ENCODE measurements at regions not wholly inside any gene's neighbourhood (a gene's known extent, or its start where the extent isn't known, plus 50 kb on each side); places are given as distances from the start of the nearest gene placed in this dataset.
"Not testable (repeated sequence)": the region's sequence is repeated elsewhere in the genome, so short reads cannot be mapped to it uniquely, and the experiment has no call there.

- H3K27ac ChIP-seq (ENCODE audit: low read depth, low read length) = no peak overlapping the region
- DNase-seq = no peak
- no peaks in the 10 kb centered on the region for H3K9me3 Mint-ChIP-seq
- 93 to 100% methylated on average over 6 to 11 of the region's 11 CpGs for WGBS, 2 experiments (ENCODE audit: insufficient coverage in 1 of 2, insufficient read length in 1 of 2)
- no peaks in the 10 kb centered on the region for H3K4me1 Mint-ChIP-seq
- no peaks in the 10 kb centered on the region for H3K9me3 ChIP-seq (ENCODE audit: control insufficient read depth, low read length)
- no peak overlapping the region for H3K4me3 ChIP-seq (ENCODE audit: low read length)
- H3K27me3 Mint-ChIP-seq (ENCODE audit: insufficient read depth) = no peaks in the 10 kb centered on the region
- no peaks in the 10 kb centered on the region for H3K27me3 ChIP-seq (ENCODE audit: control insufficient read depth, insufficient read depth, low read length, poor library complexity, severe bottlenecking)
- no peaks in the 10 kb centered on the region for H3K36me3 ChIP-seq (ENCODE audit: control insufficient read depth, insufficient read depth, low read length)
- H3K4me3 Mint-ChIP-seq = no peak overlapping the region
- H3K27ac Mint-ChIP-seq = no peak overlapping the region
- TF ChIP-seq CTCF (conservative IDR thresholded peaks at IDR 0.05) = no peak
- H3K4me1 ChIP-seq (ENCODE audit: control insufficient read depth, insufficient read depth, low read length) = no peaks in the 10 kb centered on the region
- H3K9ac ChIP-seq (ENCODE audit: extremely low read depth, low read length, poor library complexity, severe bottlenecking) = no peak overlapping the region
- no peaks in the 10 kb centered on the region for H3K36me3 Mint-ChIP-seq (ENCODE audit: low read depth)
These were observed 66.4 kb upstream of the ATP2C1 start for GRCh38 chr3:130827486-130827885.

- H3K4me3 ChIP-seq (ENCODE audit: low read length) = no peak overlapping the region
- no peaks in the 10 kb centered on the region for H3K36me3 ChIP-seq (ENCODE audit: control insufficient read depth, insufficient read depth, low read length)
- H3K27me3 ChIP-seq (ENCODE audit: control insufficient read depth, insufficient read depth, low read length, poor library complexity, severe bottlenecking) = no peaks in the 10 kb centered on the region
- no peaks in the 10 kb centered on the region for H3K9me3 ChIP-seq (ENCODE audit: control insufficient read depth, low read length)
- DNase-seq = no peak
- TF ChIP-seq CTCF (conservative IDR thresholded peaks at IDR 0.05) = no peak
- Mint-ChIP-seq H3K9me3 (no peaks in the 10 kb centered on the region), H3K27me3 (ENCODE audit: insufficient read depth) (no peaks in the 10 kb centered on the region), H3K4me1 (no peaks in the 10 kb centered on the region), H3K27ac (no peak overlapping the region), H3K36me3 (ENCODE audit: low read depth) (no peaks in the 10 kb centered on the region), H3K4me3 (no peak overlapping the region)
- H3K9ac ChIP-seq (ENCODE audit: extremely low read depth, low read length, poor library complexity, severe bottlenecking) = no peak overlapping the region
- no peak overlapping the region for H3K27ac ChIP-seq (ENCODE audit: low read depth, low read length)
- H3K4me1 ChIP-seq (ENCODE audit: control insufficient read depth, insufficient read depth, low read length) = no peaks in the 10 kb centered on the region
- 78 to 92% methylated on average over 5 to 10 of the region's 10 CpGs for WGBS, 2 experiments (ENCODE audit: insufficient coverage in 1 of 2, insufficient read length in 1 of 2)
These were observed 64.6 kb upstream of the ATP2C1 start for GRCh38 chr3:130828948-130829947.

GRCh38 chr3:130831719-130832400 is 62.0 kb upstream of the ATP2C1 start:
- Histone ChIP-seq H3K36me3 (ENCODE audit: control insufficient read depth, insufficient read depth, low read length) (no peaks in the 10 kb centered on the region), H3K27me3 (ENCODE audit: control insufficient read depth, insufficient read depth, low read length, poor library complexity, severe bottlenecking) (no peaks in the 10 kb centered on the region), H3K9me3 (ENCODE audit: control insufficient read depth, low read length) (no peaks in the 10 kb centered on the region), H3K4me1 (ENCODE audit: control insufficient read depth, insufficient read depth, low read length) (no peaks in the 10 kb centered on the region), H3K27ac (ENCODE audit: low read depth, low read length) (no peak overlapping the region), H3K9ac (ENCODE audit: extremely low read depth, low read length, poor library complexity, severe bottlenecking) (no peak overlapping the region), H3K4me3 (ENCODE audit: low read length) (no peak overlapping the region)
- Mint-ChIP-seq H3K4me1 (no peaks in the 10 kb centered on the region), H3K9me3 (no peaks in the 10 kb centered on the region), H3K36me3 (ENCODE audit: low read depth) (no peaks in the 10 kb centered on the region), H3K27ac (no peak overlapping the region), H3K4me3 (no peak overlapping the region), H3K27me3 (ENCODE audit: insufficient read depth) (no peaks in the 10 kb centered on the region)
- no peak for DNase-seq
- no peak for TF ChIP-seq CTCF (conservative IDR thresholded peaks at IDR 0.05)
- 66 to 72% methylated on average over 10 of the region's 10 CpGs for WGBS, 2 experiments (ENCODE audit: insufficient coverage in 1 of 2, insufficient read length in 1 of 2)

- not testable (repeated sequence) for H3K4me3 ChIP-seq (ENCODE audit: low read length); H3K27ac ChIP-seq (ENCODE audit: low read depth, low read length); H3K9me3 ChIP-seq (ENCODE audit: control insufficient read depth, low read length); H3K9ac ChIP-seq (ENCODE audit: extremely low read depth, low read length, poor library complexity, severe bottlenecking); H3K4me1 Mint-ChIP-seq; H3K27me3 Mint-ChIP-seq (ENCODE audit: insufficient read depth); DNase-seq; H3K27ac Mint-ChIP-seq; H3K9me3 Mint-ChIP-seq; H3K27me3 ChIP-seq (ENCODE audit: control insufficient read depth, insufficient read depth, low read length, poor library complexity, severe bottlenecking); H3K36me3 ChIP-seq (ENCODE audit: control insufficient read depth, insufficient read depth, low read length); H3K36me3 Mint-ChIP-seq (ENCODE audit: low read depth); H3K4me1 ChIP-seq (ENCODE audit: control insufficient read depth, insufficient read depth, low read length); H3K4me3 Mint-ChIP-seq
- WGBS, 2 experiments (ENCODE audit: insufficient coverage in 1 of 2, insufficient read length in 1 of 2) = 62 to 70% methylated on average over 2 to 5 of the region's 9 CpGs
These were observed 61.5 kb upstream of the ATP2C1 start for GRCh38 chr3:130832401-130832746.

Data from endodermal cell (in vitro differentiated cells).